ENCODE measurements at regions not wholly inside any gene's neighbourhood (a gene's known extent, or its start where the extent isn't known, plus 50 kb on each side); places are given as distances from the start of the nearest gene placed in this dataset.
"Not testable (repeated sequence)": the region's sequence is repeated elsewhere in the genome, so short reads cannot be mapped to it uniquely, and the experiment has no call there.

DNA sequence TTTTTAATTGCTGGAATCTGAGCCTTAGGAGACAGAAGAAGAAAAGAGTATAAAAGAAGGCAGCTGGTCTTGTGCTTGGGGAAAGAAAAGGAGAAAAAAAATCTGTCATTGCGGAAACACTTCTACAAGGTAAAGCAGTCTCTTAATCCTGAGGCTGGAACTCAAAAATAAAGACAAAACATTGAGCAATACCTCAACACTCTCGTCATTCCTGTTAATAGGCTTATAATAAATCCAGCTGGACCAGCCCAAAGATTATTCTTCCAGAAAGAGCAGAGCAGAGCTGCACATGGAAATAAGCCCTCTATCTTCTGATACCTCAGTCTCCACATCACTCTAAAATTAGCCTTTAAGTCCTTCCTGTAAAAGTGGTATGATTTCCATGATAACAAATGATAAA is 62.0 kb upstream of the HIVEP1 start:
- Histone ChIP-seq H3K36me3 (ENCODE audit: control insufficient read depth, insufficient read depth, low read length) (no peaks in the 10 kb centered on the region), H3K4me3 (ENCODE audit: low read depth, low read length) (no peak overlapping the region), H3K27me3 (ENCODE audit: control insufficient read depth, insufficient read depth, low read length) (no peaks in the 10 kb centered on the region)
- DNase-seq (ENCODE audit: low read depth) = no peak
- TF ChIP-seq, protein P1, sequence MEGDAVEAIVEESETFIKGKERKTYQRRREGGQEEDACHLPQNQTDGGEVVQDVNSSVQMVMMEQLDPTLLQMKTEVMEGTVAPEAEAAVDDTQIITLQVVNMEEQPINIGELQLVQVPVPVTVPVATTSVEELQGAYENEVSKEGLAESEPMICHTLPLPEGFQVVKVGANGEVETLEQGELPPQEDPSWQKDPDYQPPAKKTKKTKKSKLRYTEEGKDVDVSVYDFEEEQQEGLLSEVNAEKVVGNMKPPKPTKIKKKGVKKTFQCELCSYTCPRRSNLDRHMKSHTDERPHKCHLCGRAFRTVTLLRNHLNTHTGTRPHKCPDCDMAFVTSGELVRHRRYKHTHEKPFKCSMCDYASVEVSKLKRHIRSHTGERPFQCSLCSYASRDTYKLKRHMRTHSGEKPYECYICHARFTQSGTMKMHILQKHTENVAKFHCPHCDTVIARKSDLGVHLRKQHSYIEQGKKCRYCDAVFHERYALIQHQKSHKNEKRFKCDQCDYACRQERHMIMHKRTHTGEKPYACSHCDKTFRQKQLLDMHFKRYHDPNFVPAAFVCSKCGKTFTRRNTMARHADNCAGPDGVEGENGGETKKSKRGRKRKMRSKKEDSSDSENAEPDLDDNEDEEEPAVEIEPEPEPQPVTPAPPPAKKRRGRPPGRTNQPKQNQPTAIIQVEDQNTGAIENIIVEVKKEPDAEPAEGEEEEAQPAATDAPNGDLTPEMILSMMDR (IDR thresholded peaks at IDR 0.05; ENCODE audit: insufficient read depth, low read length, poor library complexity, severe bottlenecking) = no peak

DNA sequence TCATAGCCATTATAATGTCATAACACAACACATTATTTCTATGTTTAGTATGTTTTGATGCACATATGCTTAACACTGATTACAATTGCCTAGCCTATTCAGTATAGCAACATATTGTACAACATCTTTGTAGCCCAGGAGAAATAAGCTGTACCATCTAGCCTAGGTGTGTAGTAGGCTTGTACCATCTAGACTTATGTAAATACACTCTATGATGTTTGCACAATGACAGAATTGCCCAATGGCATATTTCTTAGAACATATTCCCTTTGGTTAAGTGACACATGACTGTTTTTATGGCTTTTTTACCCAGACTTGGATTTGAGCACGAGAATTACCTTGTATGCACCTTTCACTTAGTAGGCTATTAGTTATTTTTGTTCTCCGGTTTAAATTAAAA is 64.5 kb upstream of the HIVEP1 start:
- TF ChIP-seq, protein P1 (IDR thresholded peaks at IDR 0.05; ENCODE audit: insufficient read depth, low read length, poor library complexity, severe bottlenecking) = no peak
- Histone ChIP-seq H3K36me3 (ENCODE audit: control insufficient read depth, insufficient read depth, low read length) (no peaks in the 10 kb centered on the region), H3K27me3 (ENCODE audit: control insufficient read depth, insufficient read depth, low read length) (no peaks in the 10 kb centered on the region), H3K4me3 (ENCODE audit: low read depth, low read length) (no peak overlapping the region)
- no peak for DNase-seq (ENCODE audit: low read depth)

DNA sequence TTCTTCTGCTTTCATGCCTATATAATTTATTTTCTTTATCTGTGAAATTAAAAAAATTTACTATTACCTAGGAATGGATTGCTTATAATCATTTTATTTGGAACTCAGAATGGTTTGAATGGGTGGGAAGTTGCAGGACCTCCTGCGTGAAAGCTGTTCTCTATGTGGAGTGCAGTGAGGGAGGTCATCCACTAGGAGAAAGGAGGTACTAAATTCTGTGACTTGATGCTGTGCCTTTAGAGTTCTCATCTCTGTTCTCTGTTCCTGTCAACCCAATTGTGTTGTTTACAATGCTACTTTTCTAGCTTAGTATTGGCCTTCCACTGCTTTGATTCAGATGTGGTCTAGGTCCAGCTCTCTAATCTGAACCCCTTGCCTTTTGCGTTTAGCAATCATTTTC is 65.0 kb upstream of the HIVEP1 start:
- TF ChIP-seq, protein P1 (IDR thresholded peaks at IDR 0.05; ENCODE audit: insufficient read depth, low read length, poor library complexity, severe bottlenecking) = no peak
- no peaks in the 10 kb centered on the region for H3K27me3 ChIP-seq (ENCODE audit: control insufficient read depth, insufficient read depth, low read length)
- DNase-seq (ENCODE audit: low read depth) = no peak
- H3K36me3 ChIP-seq (ENCODE audit: control insufficient read depth, insufficient read depth, low read length) = no peaks in the 10 kb centered on the region
- H3K4me3 ChIP-seq (ENCODE audit: low read depth, low read length) = no peak overlapping the region

DNA sequence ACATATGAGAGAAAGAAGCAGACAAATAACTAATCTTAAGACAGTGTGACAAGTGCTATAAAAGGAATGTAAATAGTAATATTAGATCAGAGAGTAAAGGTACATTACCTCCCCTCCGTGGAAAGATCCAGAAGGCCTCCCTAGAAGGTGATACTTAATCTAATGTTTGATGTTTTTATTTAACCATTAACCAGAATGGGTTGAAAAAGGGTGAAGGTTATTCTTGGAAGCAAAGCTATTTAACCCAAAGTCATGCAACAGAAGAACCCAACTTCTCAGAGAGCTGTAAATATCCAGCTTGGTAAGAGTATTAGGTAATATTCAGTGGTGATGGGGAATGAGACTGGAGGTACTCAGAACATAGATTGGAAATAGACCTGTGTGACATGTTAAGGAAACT is 68.0 kb upstream of the HIVEP1 start:
- Histone ChIP-seq H3K27me3 (ENCODE audit: control insufficient read depth, insufficient read depth, low read length) (no peaks in the 10 kb centered on the region), H3K4me3 (ENCODE audit: low read depth, low read length) (no peak overlapping the region), H3K36me3 (ENCODE audit: control insufficient read depth, insufficient read depth, low read length) (no peaks in the 10 kb centered on the region)
- TF ChIP-seq, protein P1 (IDR thresholded peaks at IDR 0.05; ENCODE audit: insufficient read depth, low read length, poor library complexity, severe bottlenecking) = no peak
- no peak for DNase-seq (ENCODE audit: low read depth)

DNA sequence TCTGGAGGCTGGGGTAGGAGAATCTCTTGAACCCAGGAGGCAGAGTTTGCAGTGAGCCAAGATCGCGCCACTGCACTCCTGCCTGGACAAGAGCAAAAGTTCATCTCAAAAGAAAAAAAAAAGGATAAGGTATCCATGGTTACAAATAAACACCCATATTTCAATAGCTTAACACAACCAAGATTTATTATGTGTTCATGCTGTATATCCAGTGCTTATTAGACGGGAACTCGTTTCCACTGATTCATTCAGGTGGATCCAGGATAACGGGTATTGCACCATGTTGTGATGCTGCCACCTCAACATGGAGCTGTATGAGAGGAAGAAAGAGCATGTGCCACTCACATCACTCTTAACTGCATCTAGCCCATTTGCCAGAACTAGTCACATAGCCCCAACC is 69.1 kb upstream of the HIVEP1 start:
- TF ChIP-seq, protein P1 (IDR thresholded peaks at IDR 0.05; ENCODE audit: insufficient read depth, low read length, poor library complexity, severe bottlenecking) = no peak
- H3K36me3 ChIP-seq (ENCODE audit: control insufficient read depth, insufficient read depth, low read length) = no peaks in the 10 kb centered on the region

DNA sequence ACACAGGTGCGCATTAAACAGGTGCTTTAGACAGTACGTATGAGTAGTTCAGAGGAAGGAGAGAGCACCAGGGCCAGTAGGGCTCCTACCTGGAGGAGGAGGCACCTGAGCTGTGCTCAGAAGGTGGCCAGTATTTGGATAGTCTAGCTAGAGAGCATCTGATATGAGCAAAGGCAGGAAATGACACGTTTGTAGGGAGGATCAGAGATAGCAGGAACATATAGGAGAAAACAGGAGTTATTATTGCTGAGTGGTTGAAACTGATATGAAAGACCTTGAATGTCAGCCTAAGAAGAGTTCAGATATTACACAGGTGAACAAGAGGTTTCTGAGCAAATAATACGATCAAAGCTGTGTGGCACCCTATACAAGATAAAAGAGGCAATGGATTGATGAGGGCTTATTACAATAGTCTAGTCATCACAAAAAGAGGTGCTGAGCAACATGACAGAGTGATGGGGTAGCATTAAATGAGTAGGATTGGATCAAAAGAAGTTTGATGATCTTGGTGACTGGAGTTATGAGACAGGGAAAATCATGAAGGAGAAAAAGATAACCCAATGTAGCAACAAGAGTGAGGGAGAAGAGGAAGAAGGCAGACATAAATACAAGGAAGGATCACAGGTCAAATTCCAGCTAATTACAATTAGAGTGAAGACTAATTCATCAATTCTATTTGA is 69.8 kb upstream of the HIVEP1 start:
- DNase-seq (ENCODE audit: low read depth) = no peak
- TF ChIP-seq, protein P1 (IDR thresholded peaks at IDR 0.05; ENCODE audit: insufficient read depth, low read length, poor library complexity, severe bottlenecking) = no peak
- H3K27me3 ChIP-seq (ENCODE audit: control insufficient read depth, insufficient read depth, low read length) = no peaks in the 10 kb centered on the region

More for the DNA sequence above, 69.1 kb upstream of the HIVEP1 start:
- H3K27me3 ChIP-seq (ENCODE audit: control insufficient read depth, insufficient read depth, low read length) = no peaks in the 10 kb centered on the region
- DNase-seq (ENCODE audit: low read depth) = no peak
- H3K4me3 ChIP-seq (ENCODE audit: low read depth, low read length) = no peak overlapping the region

DNA sequence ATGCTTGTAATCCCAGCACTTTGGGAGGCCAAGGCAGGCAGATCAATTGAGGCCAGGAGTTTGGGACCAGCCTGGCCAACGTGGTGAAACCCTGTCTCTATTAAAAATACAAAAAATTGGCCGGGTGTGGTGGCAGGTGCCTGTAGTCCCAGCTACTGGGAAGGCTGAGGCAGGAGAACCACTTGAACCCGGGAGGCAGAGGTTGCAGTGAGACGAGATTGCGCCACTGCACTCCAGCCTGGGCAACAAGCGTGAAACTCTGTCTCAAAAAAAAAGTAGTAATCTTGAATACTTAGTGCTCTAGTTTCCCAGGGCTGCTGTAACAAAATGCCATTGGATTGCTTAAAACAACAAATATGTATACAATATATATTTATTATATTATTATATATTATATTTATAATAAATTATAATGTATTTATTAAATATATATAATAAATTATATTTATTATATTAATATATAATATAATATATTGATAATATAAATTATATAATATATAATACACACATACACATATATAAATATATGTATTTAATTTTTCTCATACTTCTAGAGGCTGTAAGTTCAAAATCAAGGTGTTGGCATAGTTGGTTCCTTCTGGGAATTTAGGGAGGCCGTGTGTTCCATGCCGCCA is 71.5 kb upstream of the HIVEP1 start:
- not testable (repeated sequence) for H3K36me3 ChIP-seq (ENCODE audit: control insufficient read depth, insufficient read depth, low read length); DNase-seq (ENCODE audit: low read depth)

More for the DNA sequence above, 69.8 kb upstream of the HIVEP1 start:
- H3K36me3 ChIP-seq (ENCODE audit: control insufficient read depth, insufficient read depth, low read length) = no peaks in the 10 kb centered on the region
- no peak overlapping the region for H3K4me3 ChIP-seq (ENCODE audit: low read depth, low read length)

More for the DNA sequence above, 71.5 kb upstream of the HIVEP1 start:
- not testable (repeated sequence) for H3K4me3 ChIP-seq (ENCODE audit: low read depth, low read length); H3K27me3 ChIP-seq (ENCODE audit: control insufficient read depth, insufficient read depth, low read length)

All from kidney epithelial cell (primary cell).